ENCODE measurements at regions not wholly inside any gene's neighbourhood (a gene's known extent, or its start where the extent isn't known, plus 50 kb on each side); places are given as distances from the start of the nearest gene placed in this dataset.

- TF ChIP-seq CTCF (IDR thresholded peaks at IDR 0.05) (no peak), POLR2A (IDR thresholded peaks at IDR 0.05) (no peak), EP300 (IDR thresholded peaks at IDR 0.05) (no peak)
Observed at GRCh38 chr6:121645100-121645745, 209.8 kb downstream of the GJA1 start.

Measured in suprapubic skin (tissue), 3 donors.